GM18519 (cell line): ENCODE measurements at regions not wholly inside any gene's neighbourhood (a gene's known extent, or its start where the extent isn't known, plus 50 kb on each side); places are given as distances from the start of the nearest gene placed in this dataset.
"Not testable (repeated sequence)": the region's sequence is repeated elsewhere in the genome, so short reads cannot be mapped to it uniquely, and the experiment has no call there.

Experiments
- ATAC-seq: cut with Tn5 transposase; IDR thresholded peaks from one replicate; pipeline ENCODE4 v1.9.1; 2021; ENCODE audit warnings: mild to moderate bottlenecking, moderate library complexity; ENCODE audit not compliant: unreplicated experiment, low FRiP score

DNA sequence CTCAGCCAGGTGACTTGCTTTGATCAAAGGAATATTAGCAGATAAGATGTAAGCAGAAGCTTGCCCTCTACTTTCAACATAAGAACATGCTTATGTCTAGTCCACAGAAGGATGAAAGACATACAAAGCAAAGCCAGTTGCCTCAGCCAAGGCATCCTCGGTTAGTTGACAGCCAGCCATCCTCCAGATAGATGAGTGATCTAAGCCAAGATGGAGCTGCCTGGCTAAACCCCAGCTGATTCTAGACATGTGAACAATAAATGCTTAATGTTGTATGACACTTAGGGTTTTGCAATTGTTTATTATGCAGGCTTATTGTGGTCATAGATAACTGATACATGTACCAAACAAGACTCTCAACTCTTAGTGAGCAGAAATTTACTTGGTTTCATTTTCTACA lies 157.6 kb upstream of the TMTC2 start:
- no peak for ATAC-seq

DNA sequence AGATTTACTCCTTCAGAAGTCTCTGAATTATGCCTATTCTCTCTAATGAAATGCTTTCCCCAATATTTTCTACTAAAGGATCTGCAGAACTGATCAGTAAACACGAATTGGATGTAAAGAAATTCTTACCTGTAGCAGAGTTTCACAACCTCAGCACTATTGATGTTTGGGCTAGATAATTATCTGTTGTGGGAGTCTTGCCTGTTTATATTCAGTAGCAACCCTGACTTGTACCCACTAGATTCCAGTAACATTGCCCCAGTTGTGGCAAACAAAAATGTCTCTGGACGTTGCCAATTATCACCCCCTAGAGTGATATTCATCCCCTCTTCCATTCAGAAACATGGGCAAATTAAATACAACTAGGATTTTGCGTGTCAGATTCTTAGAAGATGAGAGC lies 156.8 kb upstream of the TMTC2 start:
- no peak for ATAC-seq

DNA sequence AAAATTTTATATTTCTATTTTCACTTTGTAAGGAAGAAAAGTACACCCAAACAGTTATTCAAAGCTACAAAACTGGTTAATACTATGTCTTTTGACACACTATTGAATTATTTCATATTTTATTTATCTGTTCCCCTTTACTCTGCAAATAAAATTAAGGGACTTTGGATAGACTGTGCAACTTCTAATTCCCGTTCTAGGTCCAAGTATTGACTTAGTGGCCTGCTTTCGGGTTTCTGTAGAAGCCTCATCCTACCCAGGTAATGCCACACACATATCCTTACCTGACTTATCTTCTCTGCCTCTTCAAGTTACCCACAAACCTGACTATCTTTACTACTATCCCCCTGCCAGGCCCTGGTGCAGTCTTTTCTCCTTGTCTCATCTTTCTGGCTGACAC lies 156.3 kb upstream of the TMTC2 start:
- ATAC-seq: no peak

DNA sequence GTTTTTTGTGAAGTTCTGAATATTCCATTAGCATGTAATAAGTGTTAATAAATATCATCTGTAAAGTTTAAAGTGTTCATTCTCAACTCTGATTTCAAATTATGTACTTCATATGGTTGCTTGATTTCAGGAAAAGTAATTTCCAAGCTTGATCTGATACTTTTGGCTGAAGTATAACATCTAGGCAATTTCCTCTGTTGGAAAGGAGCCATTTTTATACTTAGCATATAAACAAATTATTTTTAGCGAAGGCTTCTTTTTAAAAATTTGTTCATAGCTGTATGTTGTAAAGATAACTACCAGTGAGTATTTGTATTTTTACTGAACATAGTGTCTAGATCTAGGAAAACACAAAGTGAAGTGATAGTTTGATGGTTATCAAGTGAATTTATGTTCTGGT lies 153.4 kb upstream of the TMTC2 start:
- no peak for ATAC-seq

DNA sequence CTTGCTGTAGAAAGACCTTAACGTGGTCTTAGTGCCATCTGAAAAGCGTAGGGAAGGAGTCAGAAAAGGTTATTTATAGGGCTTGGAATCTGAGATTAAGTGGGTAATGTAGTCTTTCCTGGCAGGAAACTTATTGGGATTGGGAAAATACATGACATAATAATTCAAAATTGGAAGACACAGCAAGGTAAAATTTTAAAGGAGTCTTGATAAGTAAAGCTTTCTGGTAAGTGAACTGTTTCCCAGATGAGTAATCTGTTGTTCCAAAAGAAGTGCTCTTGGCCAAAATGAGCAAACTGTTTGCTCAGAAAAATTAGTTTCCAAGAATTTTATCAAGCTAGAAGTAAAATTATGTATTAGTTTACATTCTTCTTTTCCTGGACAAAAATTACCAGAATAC lies 149.3 kb upstream of the TMTC2 start:
- ATAC-seq: no peak

DNA sequence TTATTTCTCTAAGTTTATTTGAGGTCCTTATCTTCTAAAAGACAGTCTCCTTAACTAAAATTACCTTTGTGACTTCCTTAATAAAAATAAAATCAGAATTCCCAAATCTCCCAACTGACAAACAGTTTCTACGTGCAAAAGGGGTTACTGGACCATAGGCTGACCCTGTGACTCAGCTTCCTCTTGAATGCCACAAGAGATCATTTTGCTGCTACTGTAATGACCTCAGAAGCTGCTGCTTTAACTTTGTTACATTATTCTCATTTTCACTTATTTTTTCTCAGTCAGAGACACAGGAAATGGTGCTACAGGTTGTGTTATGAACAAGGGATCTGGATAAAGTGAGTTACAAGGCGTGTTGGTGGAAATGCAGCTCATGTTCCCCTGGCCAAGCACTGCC lies 132.2 kb upstream of the TMTC2 start:
- ATAC-seq: no peak

DNA sequence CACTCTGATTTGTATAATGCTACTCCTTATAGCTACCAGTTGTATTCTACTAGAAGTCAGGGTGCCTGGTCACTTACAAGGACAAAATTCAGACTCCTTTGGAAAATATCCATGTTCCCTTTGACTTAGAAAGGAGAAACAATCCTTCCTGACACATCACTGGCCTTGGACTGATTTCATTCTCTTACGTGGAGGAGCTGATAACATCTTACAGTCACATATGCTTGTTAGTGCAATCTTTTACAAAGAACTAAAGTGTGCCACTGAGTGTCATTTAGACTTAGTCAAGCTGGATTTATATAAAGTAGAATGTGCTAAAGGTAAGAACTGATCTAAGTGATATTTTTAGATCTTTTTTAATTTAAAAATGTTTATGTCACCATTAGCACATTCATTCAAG lies 131.0 kb upstream of the TMTC2 start:
- no peak for ATAC-seq

DNA sequence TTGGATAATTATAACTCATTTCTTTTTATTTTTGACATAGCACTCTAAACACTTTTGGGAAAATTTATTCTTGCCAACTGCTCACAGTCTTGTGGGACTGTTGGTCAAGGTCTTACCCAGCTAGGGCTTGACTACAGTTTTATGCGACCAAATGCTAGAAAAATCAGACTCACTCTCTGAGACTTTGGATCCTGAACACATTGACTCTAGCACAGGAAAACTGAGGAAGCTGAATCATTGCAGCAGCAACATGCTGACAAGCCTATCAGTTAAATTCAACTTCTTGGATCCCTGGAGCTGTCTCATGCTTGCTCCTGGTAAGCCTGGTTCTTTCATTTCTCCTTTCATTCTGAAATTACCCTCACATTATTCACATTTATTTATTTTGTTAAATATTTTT lies 120.7 kb upstream of the TMTC2 start:
- no peak for ATAC-seq

DNA sequence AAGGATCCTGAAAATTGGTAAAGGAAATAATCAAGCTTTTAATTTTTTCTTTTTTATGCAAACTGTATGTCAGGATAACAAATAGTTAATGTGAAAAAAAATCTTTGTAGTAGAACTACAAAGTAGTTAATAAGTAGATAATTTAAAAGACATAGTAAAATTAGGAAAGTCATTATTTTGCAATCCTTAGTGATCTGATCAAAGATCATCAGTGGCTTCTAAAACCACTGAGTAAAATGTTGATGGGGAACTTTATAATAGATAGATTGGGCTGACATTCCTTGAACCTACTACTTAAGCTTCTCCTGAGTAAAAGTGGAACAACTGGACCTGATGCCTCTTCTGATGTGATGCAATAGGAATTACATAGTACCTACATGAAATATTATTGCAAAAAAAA lies 119.0 kb upstream of the TMTC2 start:
- no peak for ATAC-seq

DNA sequence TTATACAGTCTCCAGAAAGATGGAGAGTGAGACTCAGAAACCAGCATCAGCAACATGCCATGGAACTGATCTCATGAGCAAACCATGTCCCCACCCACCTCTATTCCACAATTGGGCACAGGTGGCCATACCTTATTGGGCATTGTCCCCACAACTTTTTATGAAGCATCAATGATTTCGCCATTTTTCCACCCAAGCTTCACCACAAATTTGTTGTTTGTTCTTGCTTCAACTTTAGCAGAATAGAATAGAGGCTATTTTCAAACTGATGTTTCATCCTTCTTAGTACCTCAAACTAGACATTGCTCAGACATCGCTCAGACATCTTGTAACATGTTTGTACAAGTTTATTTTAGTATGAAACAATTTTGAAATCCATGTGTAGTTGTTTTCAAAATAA lies 112.5 kb upstream of the TMTC2 start:
- ATAC-seq: no peak

DNA sequence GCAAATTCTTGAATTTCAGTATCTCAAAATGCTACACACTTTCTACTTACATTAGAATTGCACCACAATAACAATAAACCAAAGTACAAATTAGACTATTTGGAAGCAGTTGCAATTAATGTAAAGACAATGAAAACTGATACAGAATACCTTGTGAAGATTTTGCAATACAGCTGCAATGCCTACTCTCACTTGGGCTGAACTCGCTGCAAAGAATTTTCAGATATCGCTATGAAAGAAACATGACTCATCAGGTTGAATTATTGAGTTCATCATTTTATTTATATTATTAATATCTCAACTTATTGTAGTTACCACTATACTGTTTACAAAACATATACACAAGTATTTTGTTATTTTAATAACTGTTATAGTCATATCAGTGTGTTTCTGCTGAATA lies 108.0 kb upstream of the TMTC2 start:
- no peak for ATAC-seq

DNA sequence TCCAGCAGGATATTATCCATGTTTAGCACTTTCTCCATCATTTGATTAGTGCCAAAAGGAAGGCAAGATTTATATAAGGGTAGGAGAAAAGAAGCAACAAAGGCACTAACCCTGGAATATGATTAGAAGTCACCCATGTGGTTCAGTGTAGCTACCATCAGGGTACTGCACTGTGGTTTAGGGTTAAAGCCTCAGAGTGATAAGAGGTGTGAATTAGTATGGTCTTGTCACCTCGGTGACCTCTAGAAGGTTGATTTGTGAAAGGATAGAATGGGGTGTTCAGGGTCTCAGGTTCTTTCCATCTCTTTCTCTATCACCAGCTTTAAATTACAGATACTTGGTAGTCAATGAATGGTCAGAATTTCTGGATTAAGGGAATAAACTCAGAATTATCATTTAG lies 103.0 kb upstream of the TMTC2 start:
- ATAC-seq: no peak

DNA sequence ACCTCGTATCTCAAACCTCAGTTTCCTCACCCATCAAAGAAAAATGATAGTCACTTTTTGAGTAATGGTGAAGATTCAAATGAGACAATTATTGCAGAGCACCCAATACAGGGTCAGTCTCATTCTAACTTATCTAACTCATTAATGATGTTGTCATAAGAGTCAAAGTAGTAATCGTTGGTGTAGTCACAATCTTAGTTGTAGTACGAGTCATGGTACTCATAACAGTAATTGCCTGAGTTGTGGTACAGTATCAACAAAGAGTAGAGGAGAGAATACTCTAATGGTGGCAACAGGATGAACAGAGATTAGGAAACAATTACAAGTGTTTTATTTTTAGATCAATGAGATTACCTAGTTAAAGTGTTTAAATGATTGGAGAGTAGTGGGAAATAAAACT lies 93.6 kb upstream of the TMTC2 start:
- peak; percentile 85 for ATAC-seq

DNA sequence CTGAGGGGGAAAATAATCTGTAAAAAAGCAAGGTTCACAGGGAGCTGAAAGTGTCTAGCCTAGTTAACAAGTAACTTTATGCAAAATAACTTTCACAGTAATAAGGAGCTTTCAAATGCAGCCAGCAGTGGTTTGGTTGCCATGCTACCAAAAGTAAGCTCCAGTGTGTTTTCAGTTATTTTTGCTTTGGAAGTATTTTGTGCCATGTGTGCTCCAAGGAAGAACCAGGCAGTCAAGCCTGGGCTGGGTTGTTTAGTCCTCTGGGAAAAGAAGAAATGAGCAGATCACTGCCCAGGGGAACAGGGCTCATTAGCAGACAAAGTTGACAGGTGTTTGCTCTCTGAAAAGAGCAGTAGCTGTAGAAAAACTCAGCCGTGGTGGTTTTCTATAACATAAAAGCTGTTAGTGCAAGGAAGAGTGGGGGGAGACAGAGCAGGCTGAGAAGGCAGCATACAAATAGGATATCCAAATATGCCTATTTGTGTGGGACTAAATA lies 92.8 kb upstream of the TMTC2 start:
- peak; percentile 76 for ATAC-seq

DNA sequence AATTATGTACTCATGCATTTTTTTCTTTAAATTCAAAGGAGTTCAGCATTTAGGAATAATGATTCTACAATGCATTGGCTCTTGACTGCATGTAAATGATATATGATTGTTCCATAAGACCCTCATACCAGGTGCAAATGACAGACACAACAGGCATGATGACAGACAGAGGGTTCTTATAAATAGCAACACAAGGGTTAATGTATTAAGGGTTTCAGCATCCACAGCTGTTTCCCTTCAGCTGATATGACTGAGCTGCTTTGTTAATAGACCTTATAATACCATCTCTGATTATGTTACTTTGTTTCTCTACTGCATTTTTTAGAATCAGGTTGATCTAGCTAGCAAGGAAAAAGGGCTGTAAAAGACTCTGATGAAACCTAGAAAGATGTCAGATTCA lies 90.8 kb upstream of the TMTC2 start:
- ATAC-seq: no peak

DNA sequence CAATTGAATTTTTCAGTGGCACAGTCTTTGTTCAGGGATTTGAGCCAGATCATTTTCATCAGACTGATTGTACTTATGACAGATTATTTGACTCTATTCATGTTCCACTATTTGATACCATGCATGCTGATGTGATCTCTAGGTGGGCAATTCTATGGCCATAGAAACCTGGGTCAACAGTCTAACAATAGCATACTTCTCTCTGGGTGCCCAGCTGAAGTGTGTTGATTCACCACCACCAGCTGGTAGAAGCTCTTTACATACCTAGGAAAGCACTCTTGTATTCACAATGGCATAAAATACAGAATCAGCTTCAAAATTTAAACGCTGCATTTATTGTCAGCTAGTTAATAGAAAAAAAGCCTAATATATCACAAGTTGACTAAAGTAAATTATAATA lies 90.2 kb upstream of the TMTC2 start:
- no peak for ATAC-seq

DNA sequence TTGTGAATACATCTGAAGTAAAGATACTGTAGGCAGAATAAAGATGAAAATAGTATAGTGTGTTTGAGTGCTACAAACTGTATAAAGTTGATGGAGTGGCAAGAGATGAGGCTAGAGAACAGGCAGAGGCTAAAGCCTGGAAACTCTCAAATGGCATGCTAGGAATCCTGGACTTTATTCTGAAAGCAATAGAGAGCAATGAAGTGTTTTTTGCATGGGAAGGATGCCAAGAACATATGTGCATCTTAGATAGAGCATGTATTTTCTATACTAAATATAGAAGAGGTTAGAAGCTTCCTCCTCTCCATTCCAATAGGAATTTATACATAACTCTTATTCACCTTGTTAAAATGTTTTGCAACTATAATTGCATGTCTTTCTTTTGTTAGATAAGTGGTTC lies 86.3 kb upstream of the TMTC2 start:
- no peak for ATAC-seq

DNA sequence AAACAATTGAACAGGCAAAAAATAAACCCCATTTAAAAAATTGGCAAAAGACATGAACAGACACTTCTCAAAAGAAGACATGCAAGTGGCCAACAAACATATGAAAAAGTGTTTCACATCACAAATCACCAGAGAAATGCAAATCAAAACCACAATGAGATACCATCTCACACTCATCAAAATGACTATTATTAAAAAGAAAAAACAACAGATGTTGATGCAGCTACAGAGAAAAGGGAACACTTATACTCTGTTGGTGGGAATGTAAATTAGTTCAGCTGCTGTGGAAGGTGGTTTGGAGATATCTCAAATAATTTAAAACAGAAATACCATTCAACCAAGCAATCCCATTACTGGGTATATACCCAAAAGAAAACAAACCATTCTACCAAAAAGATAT lies 83.1 kb upstream of the TMTC2 start:
- not testable (repeated sequence) for ATAC-seq

DNA sequence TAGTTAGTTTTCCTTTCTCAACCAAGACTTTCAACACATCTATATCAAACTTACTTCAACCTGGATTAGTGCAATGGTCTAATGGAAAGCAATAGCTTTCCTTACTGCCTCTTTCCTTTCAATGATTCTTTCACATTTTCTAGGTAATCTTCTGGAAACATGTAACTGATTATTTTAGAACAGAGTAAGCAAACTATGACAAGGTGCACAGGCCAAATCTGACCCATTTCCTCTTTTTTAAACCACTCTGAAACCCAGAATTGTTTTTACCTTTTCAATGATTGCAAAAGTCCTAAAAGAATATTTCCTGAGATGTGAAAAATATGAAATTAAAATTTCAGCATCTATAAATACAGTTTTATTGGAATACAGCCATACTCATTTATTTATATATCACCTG lies 81.6 kb upstream of the TMTC2 start:
- peak; percentile 57 for ATAC-seq

DNA sequence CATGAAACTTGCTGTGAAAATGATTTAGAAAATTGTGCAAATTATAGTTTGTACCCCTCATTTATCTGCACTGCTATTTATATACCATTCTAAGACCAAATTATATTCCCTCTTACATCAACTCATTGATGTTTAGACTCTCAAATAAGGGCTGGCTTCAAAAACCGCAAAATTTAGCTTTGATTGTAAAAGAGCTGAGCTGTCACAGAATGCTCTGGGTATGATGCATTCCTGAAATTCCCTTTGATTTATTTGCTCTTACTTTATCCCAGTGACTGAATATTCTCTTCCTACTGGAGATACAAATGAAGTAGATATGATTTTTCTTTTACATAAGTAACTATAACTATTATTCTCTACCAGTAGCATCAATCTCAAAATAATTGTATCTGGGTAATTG lies 78.0 kb upstream of the TMTC2 start:
- no peak for ATAC-seq

DNA sequence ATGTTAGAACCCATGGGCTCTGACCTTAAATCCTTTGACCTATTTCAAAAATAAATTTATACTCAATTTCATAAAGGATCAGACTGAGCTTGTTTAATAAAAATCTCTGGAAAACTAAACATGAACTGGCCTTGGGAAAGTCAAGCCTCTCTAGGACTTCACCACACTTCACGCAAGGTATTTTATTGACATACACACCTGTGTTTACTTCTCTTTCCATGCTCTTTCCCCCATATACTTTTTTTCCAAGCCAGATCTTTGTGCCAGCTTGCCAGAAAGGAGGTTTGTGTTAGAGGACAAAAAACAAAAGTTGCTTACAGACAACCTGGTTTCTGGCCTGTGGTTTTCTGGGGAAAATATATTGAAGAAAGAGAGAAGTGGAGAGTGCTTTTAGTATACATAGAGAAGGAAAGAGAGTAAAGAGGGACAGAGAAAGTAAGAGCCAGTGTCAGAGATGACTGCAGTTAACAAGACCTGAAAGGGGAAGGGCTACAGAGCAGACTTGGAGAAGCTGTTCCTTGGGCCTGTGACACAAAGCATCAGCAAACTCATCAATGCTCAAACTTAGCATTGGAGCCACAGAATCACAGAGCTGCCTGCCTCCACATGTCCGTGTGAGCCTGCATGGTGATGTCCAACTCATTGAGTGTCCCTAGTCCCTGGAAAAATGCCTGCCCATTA lies 77.3 kb upstream of the TMTC2 start:
- ATAC-seq: no peak

DNA sequence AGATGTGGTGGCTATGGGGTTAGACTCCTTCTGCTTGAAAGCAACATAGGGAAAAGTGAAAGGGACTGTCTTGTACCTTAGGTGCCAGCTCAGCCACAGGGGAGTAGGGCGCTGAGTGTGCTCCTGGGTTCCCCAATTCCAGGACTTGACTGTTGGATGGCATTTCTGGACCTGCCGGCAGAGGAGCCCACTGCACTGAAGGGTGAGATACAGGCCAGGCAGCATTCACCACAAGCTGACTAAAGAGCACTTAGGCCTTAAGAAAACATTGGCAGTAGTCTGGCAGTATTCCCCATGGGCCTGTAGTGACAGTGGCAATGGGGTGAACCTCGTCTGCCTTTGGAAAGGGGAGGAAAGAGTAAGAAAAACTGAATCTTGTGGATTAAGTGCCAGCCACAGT lies 67.1 kb upstream of the TMTC2 start:
- ATAC-seq: no peak

DNA sequence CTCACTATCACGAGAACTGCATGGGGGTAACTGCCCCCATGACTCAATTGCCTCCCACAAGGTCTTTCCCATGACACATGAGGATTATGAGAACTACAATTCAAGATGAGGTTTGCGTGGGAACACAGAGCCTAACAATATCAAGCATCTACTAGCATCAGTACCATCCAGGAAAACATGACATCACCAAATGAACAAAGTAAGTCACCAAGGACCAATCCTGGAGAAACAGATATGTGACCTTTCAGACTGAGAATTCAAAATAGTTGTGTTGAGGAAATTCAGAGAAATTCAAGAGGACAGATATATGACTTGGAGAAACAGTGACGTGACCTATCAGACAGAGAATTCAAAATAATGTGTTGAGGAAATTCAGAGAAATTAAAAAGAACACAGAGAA lies 65.8 kb upstream of the TMTC2 start:
- no peak for ATAC-seq
